ENCODE measurements at regions not wholly inside any gene's neighbourhood (a gene's known extent, or its start where the extent isn't known, plus 50 kb on each side); places are given as distances from the start of the nearest gene placed in this dataset.
"Not testable (repeated sequence)": the region's sequence is repeated elsewhere in the genome, so short reads cannot be mapped to it uniquely, and the experiment has no call there.

GRCh38 chr11:106514706-106515105, 437.2 kb downstream of the AASDHPPT start:
- no peak for DNase-seq

- no peak for DNase-seq
These were observed 440.0 kb downstream of the AASDHPPT start for GRCh38 chr11:106517426-106517825.

DNA sequence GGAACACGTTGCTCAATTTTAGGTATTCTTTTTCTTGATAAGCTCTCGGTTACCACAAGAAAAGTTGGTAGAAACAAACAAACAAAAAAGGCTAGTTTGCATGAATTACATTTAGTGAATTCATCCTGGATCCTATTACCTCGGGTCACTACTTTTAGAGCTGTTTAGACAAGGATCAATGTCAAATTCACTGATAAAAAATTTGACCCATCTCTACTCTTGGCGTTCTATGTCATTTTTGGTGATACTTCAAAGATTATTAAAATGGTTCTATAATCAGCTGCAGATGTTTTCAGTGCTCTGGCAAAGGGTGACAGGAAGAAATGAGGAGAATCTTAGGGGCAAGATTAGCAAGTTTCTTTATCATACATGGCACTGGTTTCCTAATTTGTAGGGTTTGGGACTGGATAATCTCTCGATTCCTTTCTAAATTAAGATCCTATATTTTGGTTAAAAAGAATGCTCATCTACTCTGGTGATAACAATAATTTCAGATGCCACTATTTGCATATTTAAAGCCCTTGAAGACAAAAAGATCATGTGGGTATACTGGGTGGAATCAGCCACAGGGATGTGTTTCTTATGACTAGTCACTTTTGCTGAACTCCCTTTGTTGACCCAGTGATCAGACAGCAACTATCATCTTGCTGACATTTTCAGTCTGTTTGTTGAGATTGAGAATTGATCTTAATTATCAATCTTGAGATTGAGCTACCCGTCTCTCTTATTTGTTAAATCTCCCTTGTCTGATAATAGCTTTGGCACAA, 442.9 kb downstream of the AASDHPPT start:
- no peak for DNase-seq

GRCh38 chr11:106520920-106521319, 443.5 kb downstream of the AASDHPPT start:
- DNase-seq: peak; percentile 1

- DNase-seq: peak; percentile 69
These were observed 445.7 kb downstream of the AASDHPPT start for GRCh38 chr11:106523171-106523570.

GRCh38 chr11:106523921-106524320, 446.5 kb downstream of the AASDHPPT start:
- DNase-seq: peak; percentile 1

- DNase-seq: peak; percentile 63
These were observed 447.0 kb downstream of the AASDHPPT start for GRCh38 chr11:106524436-106524835.

- DNase-seq: not testable (repeated sequence)
These were observed 454.2 kb downstream of the AASDHPPT start for GRCh38 chr11:106531648-106532047.

- no peak for DNase-seq
These were observed 455.6 kb downstream of the AASDHPPT start for GRCh38 chr11:106533046-106533445.

- no peak for DNase-seq
These were observed 462.5 kb downstream of the AASDHPPT start for GRCh38 chr11:106540001-106540400.

- DNase-seq: no peak
These were observed 469.9 kb downstream of the GUCY1A2 start for GRCh38 chr11:106548406-106548805.

DNA sequence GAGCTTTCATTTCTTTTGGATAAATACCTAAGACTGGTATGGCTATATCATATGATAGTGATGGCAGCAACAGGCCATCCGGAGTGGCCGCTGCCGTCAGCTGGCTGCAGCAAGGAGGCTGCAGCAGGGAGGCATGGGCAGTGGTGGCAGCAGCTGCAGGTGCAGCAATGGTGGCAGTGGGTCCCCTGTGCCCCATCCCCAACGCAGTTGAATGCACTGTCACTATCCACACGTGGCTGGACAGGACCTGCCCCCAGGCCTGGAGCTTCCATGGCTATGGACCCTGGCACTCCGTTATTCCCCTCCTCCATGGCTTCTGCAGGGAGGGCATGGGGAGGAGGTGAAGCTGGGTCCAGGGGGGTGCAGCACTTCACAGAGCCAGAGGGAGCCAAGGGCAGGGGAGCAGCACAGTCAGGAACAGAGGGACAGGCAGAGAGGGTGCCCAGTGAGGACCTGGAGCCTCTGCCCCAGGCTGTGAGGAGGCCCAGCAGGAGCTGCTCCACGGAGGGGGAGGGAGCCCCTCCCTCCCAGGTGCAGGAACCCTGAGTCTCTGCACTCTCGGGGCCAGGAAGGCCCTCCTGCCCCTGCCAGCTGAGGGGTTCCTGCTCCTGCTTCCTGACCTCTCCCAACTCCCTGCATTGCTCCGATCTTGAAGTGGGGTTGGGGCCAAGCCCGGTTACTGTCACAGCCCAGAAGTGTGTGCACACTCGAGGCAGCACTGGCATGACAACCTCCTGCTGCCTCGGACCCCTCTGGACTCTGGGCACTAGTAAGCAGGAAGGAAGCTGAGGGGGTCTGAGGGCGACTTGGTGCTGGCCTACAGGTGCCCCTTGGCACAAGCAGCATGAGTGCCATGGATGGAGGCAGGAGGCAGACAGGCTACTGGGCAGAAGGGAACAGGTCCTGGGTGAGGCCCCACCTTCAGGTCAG, 466.3 kb downstream of the GUCY1A2 start:
- DNase-seq: no peak

DNA sequence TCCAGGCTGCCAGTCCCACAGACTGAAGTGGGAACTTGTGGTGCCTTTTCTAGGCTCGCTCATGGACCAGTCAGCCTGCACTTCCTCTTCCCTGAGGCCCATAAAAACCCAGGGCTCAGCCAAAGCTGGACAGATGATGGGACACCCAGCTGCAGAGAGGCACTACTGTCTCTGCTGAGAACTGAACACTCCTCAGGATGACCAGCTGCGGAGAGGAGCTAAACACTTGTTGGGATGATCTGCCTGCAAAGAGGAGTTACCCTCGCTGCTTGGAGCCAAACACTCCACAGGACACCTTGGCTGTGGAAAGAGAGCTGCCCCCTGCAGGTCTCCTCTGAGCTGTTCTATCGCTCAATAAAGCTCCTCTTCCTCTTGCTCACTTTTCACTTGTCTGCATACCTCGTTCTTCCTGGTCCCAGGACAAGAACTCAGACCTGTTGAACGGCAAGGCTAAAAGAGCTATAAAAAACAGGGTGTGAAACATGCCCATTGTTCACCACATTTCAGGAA, 465.5 kb downstream of the GUCY1A2 start:
- no peak for DNase-seq

DNA sequence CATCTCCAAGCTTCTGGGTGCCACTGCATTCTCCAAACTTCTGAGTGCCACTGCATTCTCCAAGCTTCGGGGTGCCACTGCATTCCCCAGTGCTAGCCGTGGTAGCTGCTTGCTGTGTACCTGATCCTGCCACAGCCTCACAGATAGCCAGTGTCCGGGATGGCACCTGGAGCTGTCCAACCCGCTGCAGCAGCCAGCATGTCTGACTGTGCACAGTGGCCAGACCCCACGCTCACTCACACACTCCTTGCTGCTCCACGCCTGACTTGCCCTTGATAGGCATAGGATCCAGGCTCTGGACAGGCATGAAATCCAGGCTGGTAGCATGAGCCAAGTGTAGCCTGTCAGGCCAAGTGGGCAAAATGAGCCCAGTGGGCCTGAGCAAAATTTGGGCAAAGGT, 465.0 kb downstream of the GUCY1A2 start:
- DNase-seq: no peak

- not testable (repeated sequence) for DNase-seq
These were observed 462.6 kb downstream of the GUCY1A2 start for GRCh38 chr11:106555566-106556250.

DNA sequence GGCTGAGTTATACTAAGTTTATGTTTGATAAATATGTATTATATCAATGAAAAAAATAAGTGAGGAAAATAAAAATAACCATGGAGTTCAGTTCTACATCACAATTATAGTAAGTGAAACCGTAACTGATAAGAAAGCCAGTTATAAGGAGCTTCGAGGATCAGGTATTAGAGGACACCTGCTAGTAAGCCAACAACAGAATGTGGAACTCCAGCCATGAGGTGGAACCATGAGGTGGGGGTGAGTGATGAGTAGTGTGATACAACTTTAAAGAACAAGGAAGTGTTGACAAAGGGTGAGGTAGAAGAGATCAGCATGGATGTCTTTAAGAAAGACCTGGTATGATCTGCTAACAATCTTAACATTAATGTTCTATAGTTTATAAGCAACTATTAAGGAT, 452.9 kb downstream of the GUCY1A2 start:
- DNase-seq: no peak

GRCh38 chr11:106568632-106569031, 449.6 kb downstream of the GUCY1A2 start:
- no peak for DNase-seq

DNA sequence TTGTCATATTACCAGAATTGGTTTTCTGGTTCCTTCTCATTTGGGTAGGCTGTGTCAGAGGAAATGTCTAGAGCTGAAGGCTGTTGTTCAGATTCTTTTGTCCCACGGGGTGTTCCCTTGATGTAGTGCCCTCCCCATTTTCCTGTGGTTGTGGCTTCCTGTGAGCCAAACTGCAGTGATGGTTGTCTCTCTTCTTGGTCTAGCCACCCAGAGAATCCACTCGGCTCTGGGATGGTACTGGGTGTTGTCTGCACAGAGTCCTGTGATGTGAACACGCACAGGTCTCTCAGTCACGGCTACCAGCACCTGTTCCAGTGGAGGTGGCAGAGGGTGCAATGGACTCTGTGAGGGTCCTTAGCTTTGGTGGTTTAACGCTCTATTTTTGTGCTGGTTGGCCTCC, 440.9 kb downstream of the GUCY1A2 start:
- DNase-seq: not testable (repeated sequence)

DNA sequence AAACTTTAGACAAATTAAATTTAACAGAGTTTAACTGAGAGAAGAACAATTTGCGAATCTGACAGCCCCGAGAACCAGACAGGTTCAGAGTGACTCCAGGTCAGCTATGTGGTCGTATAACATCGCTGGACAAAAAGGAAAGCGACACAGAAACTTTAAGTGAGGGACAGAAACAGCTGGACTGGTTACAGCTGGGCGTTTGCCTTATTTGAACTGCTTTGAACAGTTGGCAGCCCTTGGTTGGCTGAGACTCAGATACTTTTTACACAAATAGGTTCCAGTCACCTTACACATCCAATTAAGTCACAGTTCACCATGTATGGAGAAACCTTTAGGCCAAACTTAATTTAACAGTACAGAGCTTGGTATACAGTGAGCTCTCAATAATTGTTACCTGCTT, 436.9 kb downstream of the GUCY1A2 start:
- DNase-seq: no peak

DNA sequence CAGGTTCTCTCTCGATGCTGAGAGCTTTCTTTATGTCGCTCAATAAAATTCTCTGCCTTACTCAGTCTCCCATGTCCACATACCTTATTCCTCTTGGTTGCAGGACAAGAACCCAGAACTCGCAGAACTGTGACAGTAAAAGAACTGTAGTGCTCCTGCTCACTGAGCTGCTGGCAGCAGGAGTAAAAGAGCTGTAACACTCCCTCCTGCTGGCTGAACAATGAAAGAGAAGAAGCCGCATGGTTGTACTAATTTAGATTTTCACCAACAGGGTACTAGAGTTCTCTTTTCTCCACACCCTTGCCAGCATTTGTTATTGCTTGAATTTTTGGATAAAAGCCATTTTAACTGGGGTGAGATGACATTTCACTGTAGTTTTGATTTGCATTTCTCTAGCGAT, 433.2 kb downstream of the GUCY1A2 start:
- DNase-seq: no peak

GRCh38 chr11:106594751-106595351, 423.4 kb downstream of the GUCY1A2 start:
- DNase-seq: no peak

DNA sequence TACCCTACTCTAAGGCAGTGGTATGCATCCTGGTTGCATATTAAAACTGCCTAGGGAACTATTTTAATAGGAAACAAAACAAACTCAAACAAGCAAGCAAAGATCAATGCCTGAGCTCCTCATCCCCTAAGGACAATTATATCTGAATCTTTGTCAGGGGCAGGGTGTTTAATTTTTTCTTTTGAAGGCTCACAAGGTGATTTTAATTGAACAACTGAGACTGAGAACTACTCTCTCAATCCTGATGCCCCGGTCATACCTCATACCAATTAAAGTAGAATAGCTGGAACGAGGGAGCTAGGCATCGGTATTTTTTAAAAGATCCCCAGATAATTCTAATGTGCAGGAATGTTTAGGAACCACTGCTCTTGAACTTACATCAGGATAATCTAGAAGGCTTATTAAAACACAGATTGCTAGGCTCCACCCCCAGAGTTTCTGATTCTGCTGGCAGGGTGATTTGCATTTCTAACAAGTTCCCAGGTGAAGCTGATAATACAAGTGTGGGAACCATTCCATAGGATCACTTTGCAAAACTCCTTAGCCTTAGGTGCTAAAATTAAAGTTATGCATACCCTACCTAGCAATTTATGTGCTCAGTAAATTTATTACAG, 416.5 kb downstream of the GUCY1A2 start:
- no peak for DNase-seq
